Upper lobe of left lung (tissue), 4 donors: ENCODE measurements at regions not wholly inside any gene's neighbourhood (a gene's known extent, or its start where the extent isn't known, plus 50 kb on each side); places are given as distances from the start of the nearest gene placed in this dataset.

Experiments used
- EP300 ChIP-seq, 4 donors: sonication (generic); formaldehyde crosslinking; IDR thresholded peaks; one replicate each; pipeline ENCODE4 v1.5.1; 2017; ENCODE audit warnings: antibody characterized with exemption in 4 of 4, control low read depth in 2 of 4
- POLR2A ChIP-seq, 4 donors: fragments of 450-650 bp; IDR thresholded peaks; one replicate each; pipeline ENCODE4 v1.5.1; 2016 to 2017; ENCODE audit warnings: antibody characterized with exemption in 4 of 4, mild to moderate bottlenecking in 2 of 4
- POLR2AphosphoS5 ChIP-seq, 2 donors: sonication (generic); formaldehyde crosslinking; IDR thresholded peaks; one replicate each; pipeline ENCODE4 v1.5.1; 2017; ENCODE audit warnings: antibody characterized with exemption in 2 of 2
- TF ChIP-seq, protein P1 (sequence below), 6 experiments: fragments of 450-650 bp in 4 of 6; fragments of 200-600 bp in 2 of 6; sonication (generic) in 2 of 6; IDR thresholded peaks; one replicate each; pipeline ENCODE4 v1.5.1; 2016 to 2019; ENCODE audit warnings: antibody characterized with exemption in 6 of 6

DNA sequence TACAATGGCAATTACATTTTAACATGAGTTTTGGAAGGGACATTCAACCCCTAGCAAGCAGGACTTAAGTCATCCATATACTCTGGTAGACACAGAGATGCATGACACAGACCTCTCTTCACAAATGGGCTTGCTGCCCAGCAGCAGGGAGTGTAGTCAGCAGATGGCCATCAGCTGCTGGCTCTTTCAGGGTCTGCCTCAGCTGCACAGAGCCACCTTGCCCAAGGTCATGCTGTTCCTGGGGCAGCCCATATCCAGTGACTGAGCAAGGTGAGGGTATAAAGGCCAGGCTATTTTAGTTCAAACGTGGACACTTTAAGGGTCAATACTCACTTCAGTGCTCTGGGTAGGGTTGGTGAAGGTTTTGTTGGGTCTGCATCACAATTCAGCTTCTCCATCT lies 58.3 kb upstream of the JDP2 start:
- TF ChIP-seq, protein P1, sequence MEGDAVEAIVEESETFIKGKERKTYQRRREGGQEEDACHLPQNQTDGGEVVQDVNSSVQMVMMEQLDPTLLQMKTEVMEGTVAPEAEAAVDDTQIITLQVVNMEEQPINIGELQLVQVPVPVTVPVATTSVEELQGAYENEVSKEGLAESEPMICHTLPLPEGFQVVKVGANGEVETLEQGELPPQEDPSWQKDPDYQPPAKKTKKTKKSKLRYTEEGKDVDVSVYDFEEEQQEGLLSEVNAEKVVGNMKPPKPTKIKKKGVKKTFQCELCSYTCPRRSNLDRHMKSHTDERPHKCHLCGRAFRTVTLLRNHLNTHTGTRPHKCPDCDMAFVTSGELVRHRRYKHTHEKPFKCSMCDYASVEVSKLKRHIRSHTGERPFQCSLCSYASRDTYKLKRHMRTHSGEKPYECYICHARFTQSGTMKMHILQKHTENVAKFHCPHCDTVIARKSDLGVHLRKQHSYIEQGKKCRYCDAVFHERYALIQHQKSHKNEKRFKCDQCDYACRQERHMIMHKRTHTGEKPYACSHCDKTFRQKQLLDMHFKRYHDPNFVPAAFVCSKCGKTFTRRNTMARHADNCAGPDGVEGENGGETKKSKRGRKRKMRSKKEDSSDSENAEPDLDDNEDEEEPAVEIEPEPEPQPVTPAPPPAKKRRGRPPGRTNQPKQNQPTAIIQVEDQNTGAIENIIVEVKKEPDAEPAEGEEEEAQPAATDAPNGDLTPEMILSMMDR (IDR thresholded peaks at IDR 0.05) = no peak
- TF ChIP-seq POLR2AphosphoS5 (IDR thresholded peaks at IDR 0.05) (no peak), POLR2A (IDR thresholded peaks at IDR 0.05) (no peak), EP300 (IDR thresholded peaks at IDR 0.05) (no peak)
